ENCODE measurements at regions not wholly inside any gene's neighbourhood (a gene's known extent, or its start where the extent isn't known, plus 50 kb on each side); places are given as distances from the start of the nearest gene placed in this dataset.

- Mint-ChIP-seq H3K9me3 (peaks cover 5% of the 10 kb centered on the region), H3K27ac (ENCODE audit: low read depth) (no peak overlapping the region), H3K4me1 (no peaks in the 10 kb centered on the region), H3K4me3 (no peak overlapping the region), H3K27me3 (no peaks in the 10 kb centered on the region), H3K36me3 (ENCODE audit: insufficient read depth) (no peaks in the 10 kb centered on the region)
- DNase-seq (ENCODE audit: low spot score in 2 of 2): no peak
- ATAC-seq (replicated peaks; ENCODE audit: extremely low read depth, poor library complexity, severe bottlenecking): no peak
Measured at GRCh38 chr6:44712353-44713111, 325.0 kb downstream of the CDC5L start.

GRCh38 chr6:44715188-44715587 lies 327.7 kb downstream of the CDC5L start:
- ATAC-seq (replicated peaks; ENCODE audit: extremely low read depth, poor library complexity, severe bottlenecking) (no peak), DNase-seq (ENCODE audit: low spot score in 2 of 2) (no peak)
- Mint-ChIP-seq H3K4me3 (no peak overlapping the region), H3K4me1 (no peaks in the 10 kb centered on the region), H3K36me3 (ENCODE audit: insufficient read depth) (no peaks in the 10 kb centered on the region), H3K27ac (ENCODE audit: low read depth) (no peak overlapping the region), H3K27me3 (no peaks in the 10 kb centered on the region), H3K9me3 (no peaks in the 10 kb centered on the region)

GRCh38 chr6:44715925-44716324 lies 328.4 kb downstream of the CDC5L start:
- Mint-ChIP-seq H3K27me3 (no peaks in the 10 kb centered on the region), H3K9me3 (no peaks in the 10 kb centered on the region), H3K4me3 (no peak overlapping the region), H3K36me3 (ENCODE audit: insufficient read depth) (no peaks in the 10 kb centered on the region), H3K27ac (ENCODE audit: low read depth) (no peak overlapping the region), H3K4me1 (no peaks in the 10 kb centered on the region)
- no peak for DNase-seq (ENCODE audit: low spot score in 2 of 2)
- ATAC-seq (replicated peaks; ENCODE audit: extremely low read depth, poor library complexity, severe bottlenecking): no peak

GRCh38 chr6:44717431-44717830 lies 329.9 kb downstream of the CDC5L start:
- DNase-seq (ENCODE audit: low spot score in 2 of 2): no peak
- no peak for ATAC-seq (replicated peaks; ENCODE audit: extremely low read depth, poor library complexity, severe bottlenecking)
- H3K4me3 Mint-ChIP-seq: no peak overlapping the region

GRCh38 chr6:44721954-44722578 lies 334.6 kb downstream of the CDC5L start:
- no peak overlapping the region for H3K4me3 Mint-ChIP-seq
- no peaks in the 10 kb centered on the region for H3K9me3 Mint-ChIP-seq
- ATAC-seq (replicated peaks; ENCODE audit: extremely low read depth, poor library complexity, severe bottlenecking) (no peak), DNase-seq (ENCODE audit: low spot score in 2 of 2) (no peak)
- H3K27ac Mint-ChIP-seq (ENCODE audit: low read depth): no peak overlapping the region
- no peaks in the 10 kb centered on the region for H3K4me1 Mint-ChIP-seq
- no peaks in the 10 kb centered on the region for H3K36me3 Mint-ChIP-seq (ENCODE audit: insufficient read depth)
- no peaks in the 10 kb centered on the region for H3K27me3 Mint-ChIP-seq

More at GRCh38 chr6:44717431-44717830, 329.9 kb downstream of the CDC5L start:
- no peaks in the 10 kb centered on the region for H3K27me3 Mint-ChIP-seq
- H3K27ac Mint-ChIP-seq (ENCODE audit: low read depth): no peak overlapping the region
- no peaks in the 10 kb centered on the region for H3K36me3 Mint-ChIP-seq (ENCODE audit: insufficient read depth)
- no peaks in the 10 kb centered on the region for H3K4me1 Mint-ChIP-seq
- no peaks in the 10 kb centered on the region for H3K9me3 Mint-ChIP-seq

- no peaks in the 10 kb centered on the region for H3K4me1 Mint-ChIP-seq
- no peaks in the 10 kb centered on the region for H3K36me3 Mint-ChIP-seq (ENCODE audit: insufficient read depth)
- ATAC-seq (replicated peaks; ENCODE audit: extremely low read depth, poor library complexity, severe bottlenecking) (no peak), DNase-seq (ENCODE audit: low spot score in 2 of 2) (no peak)
- no peak overlapping the region for H3K4me3 Mint-ChIP-seq
- no peaks in the 10 kb centered on the region for H3K27me3 Mint-ChIP-seq
- no peaks in the 10 kb centered on the region for H3K9me3 Mint-ChIP-seq
- no peak overlapping the region for H3K27ac Mint-ChIP-seq (ENCODE audit: low read depth)
Measured at GRCh38 chr6:44722736-44723135, 335.2 kb downstream of the CDC5L start.

GRCh38 chr6:44723439-44724197 lies 336.1 kb downstream of the CDC5L start:
- no peaks in the 10 kb centered on the region for H3K27me3 Mint-ChIP-seq
- H3K4me1 Mint-ChIP-seq: no peaks in the 10 kb centered on the region
- no peaks in the 10 kb centered on the region for H3K36me3 Mint-ChIP-seq (ENCODE audit: insufficient read depth)
- H3K4me3 Mint-ChIP-seq: no peak overlapping the region
- DNase-seq (ENCODE audit: low spot score in 2 of 2) (no peak), ATAC-seq (replicated peaks; ENCODE audit: extremely low read depth, poor library complexity, severe bottlenecking) (no peak)
- no peaks in the 10 kb centered on the region for H3K9me3 Mint-ChIP-seq
- no peak overlapping the region for H3K27ac Mint-ChIP-seq (ENCODE audit: low read depth)

GRCh38 chr6:44725070-44725469 lies 337.6 kb downstream of the CDC5L start:
- DNase-seq (ENCODE audit: low spot score in 2 of 2) (no peak), ATAC-seq (replicated peaks; ENCODE audit: extremely low read depth, poor library complexity, severe bottlenecking) (no peak)
- Mint-ChIP-seq H3K4me1 (no peaks in the 10 kb centered on the region), H3K36me3 (ENCODE audit: insufficient read depth) (no peaks in the 10 kb centered on the region), H3K27me3 (no peaks in the 10 kb centered on the region), H3K4me3 (no peak overlapping the region), H3K27ac (ENCODE audit: low read depth) (no peak overlapping the region), H3K9me3 (no peaks in the 10 kb centered on the region)

- no peak overlapping the region for H3K27ac Mint-ChIP-seq (ENCODE audit: low read depth)
- DNase-seq (ENCODE audit: low spot score in 2 of 2) (no peak), ATAC-seq (replicated peaks; ENCODE audit: extremely low read depth, poor library complexity, severe bottlenecking) (no peak)
- no peaks in the 10 kb centered on the region for H3K27me3 Mint-ChIP-seq
- no peak overlapping the region for H3K4me3 Mint-ChIP-seq
- H3K4me1 Mint-ChIP-seq: no peaks in the 10 kb centered on the region
- H3K9me3 Mint-ChIP-seq: no peaks in the 10 kb centered on the region
- no peaks in the 10 kb centered on the region for H3K36me3 Mint-ChIP-seq (ENCODE audit: insufficient read depth)
Measured at GRCh38 chr6:44727651-44728630, 340.4 kb downstream of the CDC5L start.

- DNase-seq (ENCODE audit: low spot score in 2 of 2): no peak
- Mint-ChIP-seq H3K9me3 (no peaks in the 10 kb centered on the region), H3K4me1 (no peaks in the 10 kb centered on the region), H3K36me3 (ENCODE audit: insufficient read depth) (no peaks in the 10 kb centered on the region), H3K27ac (ENCODE audit: low read depth) (no peak overlapping the region), H3K4me3 (no peak overlapping the region), H3K27me3 (no peaks in the 10 kb centered on the region)
- ATAC-seq (replicated peaks; ENCODE audit: extremely low read depth, poor library complexity, severe bottlenecking): no peak
Measured at GRCh38 chr6:44730771-44731391, 343.4 kb downstream of the CDC5L start.

- DNase-seq (ENCODE audit: low spot score in 2 of 2): no peak
- Mint-ChIP-seq H3K4me3 (no peak overlapping the region), H3K27me3 (no peaks in the 10 kb centered on the region), H3K36me3 (ENCODE audit: insufficient read depth) (no peaks in the 10 kb centered on the region), H3K9me3 (no peaks in the 10 kb centered on the region), H3K4me1 (no peaks in the 10 kb centered on the region), H3K27ac (ENCODE audit: low read depth) (no peak overlapping the region)
- no peak for ATAC-seq (replicated peaks; ENCODE audit: extremely low read depth, poor library complexity, severe bottlenecking)
Measured at GRCh38 chr6:44731485-44732095, 344.1 kb downstream of the CDC5L start.
